BE2C (cell line): ENCODE measurements at regions not wholly inside any gene's neighbourhood (a gene's known extent, or its start where the extent isn't known, plus 50 kb on each side); places are given as distances from the start of the nearest gene placed in this dataset.

Source experiments
- DNase-seq: peaks from one replicate; pipeline ENCODE4 v3.0.0-alpha.2; 2020
- H3K27me3 ChIP-seq: fragments of 250-450 bp; sonication (Bioruptor Pico); 2 replicates; pipeline ENCODE4 v1.5.1; 2020; ENCODE audit warnings: mild to moderate bottlenecking
- H3K36me3 ChIP-seq: fragments of 250-450 bp; sonication (Bioruptor Pico); 2 replicates; pipeline ENCODE4 v1.5.1; 2020; ENCODE audit warnings: mild to moderate bottlenecking
- H3K4me1 ChIP-seq: fragments of 250-450 bp; sonication (Bioruptor Pico); 2 replicates; pipeline ENCODE4 v1.5.1; 2020
- H3K4me3 ChIP-seq: 2 replicates; pipeline ENCODE4 v1.5.1; 2011; ENCODE audit warnings: low read depth, low read length
- H3K9me3 ChIP-seq: fragments of 250-450 bp; sonication (Bioruptor Pico); 2 replicates; pipeline ENCODE4 v1.5.1; 2020
- TF ChIP-seq, protein P1 (sequence below): IDR thresholded peaks from 2 replicates; pipeline ENCODE4 v1.5.1; 2012; ENCODE audit warnings: mild to moderate bottlenecking, low read depth, low read length

DNA sequence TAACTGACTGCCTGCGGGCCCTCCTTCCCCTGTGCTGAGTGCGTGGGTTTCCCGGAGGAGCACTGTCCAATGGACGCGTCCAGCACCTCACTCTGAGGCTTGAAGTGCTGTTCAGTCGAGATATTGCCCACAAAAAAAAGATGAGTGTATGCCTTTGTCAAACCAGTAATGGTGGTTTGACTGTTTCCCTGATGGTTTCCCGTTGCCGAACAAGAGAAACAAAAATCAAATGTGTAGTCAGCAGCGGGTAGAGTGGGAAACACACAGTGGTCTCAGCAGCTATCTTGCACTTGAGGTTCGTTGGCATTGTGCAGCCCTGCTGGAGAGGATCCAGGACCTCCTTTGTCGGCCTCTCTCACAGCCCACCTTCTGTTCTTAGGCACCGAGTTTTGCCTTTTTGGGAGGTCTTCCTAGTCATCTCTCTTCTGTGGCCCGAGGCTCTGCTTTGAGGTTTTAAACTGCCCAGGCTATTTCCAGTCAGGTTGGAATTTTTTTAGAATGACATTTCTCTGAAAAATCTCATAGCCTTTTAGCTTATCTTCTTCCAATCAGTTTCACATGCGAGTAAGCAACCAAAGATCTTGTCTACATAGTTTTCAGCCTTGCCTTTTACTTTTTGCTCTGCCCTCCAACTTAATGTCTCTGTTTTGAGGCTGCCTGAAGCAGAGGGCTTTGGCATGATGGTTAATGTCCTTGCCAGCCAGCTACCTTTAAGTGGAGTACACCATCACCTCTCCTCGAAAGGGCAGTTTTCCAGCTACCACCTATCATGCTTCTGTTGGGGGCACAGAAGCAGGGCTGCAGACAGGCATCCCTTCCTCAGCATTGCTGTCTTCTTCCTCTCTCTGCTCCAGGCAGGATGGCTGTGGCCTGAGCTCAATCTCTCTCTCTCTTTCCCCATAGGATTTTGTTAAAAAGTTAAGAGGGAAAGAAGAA is 132.3 kb downstream of the URB2 start:
- Histone ChIP-seq H3K27me3 (no peaks in the 10 kb centered on the region), H3K4me1 (no peaks in the 10 kb centered on the region), H3K36me3 (no peaks in the 10 kb centered on the region), H3K4me3 (no peak overlapping the region), H3K9me3 (no peaks in the 10 kb centered on the region; the same call in 1 of the 2 replicates)
- TF ChIP-seq, protein P1, sequence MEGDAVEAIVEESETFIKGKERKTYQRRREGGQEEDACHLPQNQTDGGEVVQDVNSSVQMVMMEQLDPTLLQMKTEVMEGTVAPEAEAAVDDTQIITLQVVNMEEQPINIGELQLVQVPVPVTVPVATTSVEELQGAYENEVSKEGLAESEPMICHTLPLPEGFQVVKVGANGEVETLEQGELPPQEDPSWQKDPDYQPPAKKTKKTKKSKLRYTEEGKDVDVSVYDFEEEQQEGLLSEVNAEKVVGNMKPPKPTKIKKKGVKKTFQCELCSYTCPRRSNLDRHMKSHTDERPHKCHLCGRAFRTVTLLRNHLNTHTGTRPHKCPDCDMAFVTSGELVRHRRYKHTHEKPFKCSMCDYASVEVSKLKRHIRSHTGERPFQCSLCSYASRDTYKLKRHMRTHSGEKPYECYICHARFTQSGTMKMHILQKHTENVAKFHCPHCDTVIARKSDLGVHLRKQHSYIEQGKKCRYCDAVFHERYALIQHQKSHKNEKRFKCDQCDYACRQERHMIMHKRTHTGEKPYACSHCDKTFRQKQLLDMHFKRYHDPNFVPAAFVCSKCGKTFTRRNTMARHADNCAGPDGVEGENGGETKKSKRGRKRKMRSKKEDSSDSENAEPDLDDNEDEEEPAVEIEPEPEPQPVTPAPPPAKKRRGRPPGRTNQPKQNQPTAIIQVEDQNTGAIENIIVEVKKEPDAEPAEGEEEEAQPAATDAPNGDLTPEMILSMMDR = no peak
- DNase-seq = no peak

DNA sequence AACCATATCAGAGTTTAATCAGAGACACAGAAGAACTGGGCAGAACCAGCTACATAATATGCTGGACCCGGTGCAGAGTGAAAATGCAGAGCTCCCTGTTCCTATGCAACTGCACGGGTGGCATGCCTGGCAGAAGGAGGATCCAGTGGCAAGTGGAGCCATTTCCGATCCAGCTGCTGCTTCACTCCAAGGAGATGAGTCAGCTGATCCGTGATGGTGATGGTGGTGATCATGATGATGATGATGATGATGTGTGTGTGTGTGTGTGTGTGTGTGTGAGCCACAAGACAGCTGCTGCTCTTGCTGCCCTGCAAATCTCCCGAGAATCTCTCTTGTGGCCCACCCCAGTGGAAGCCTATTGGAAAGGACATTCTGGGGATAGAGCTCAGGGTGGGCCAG is 133.0 kb downstream of the URB2 start:
- DNase-seq = no peak
- H3K4me3 ChIP-seq = no peak overlapping the region
- no peaks in the 10 kb centered on the region for H3K36me3 ChIP-seq
- H3K9me3 ChIP-seq = no peaks in the 10 kb centered on the region; the same call in 1 of the 2 replicates
- TF ChIP-seq, protein P1 = no peak
- no peaks in the 10 kb centered on the region for H3K27me3 ChIP-seq
- no peaks in the 10 kb centered on the region for H3K4me1 ChIP-seq

DNA sequence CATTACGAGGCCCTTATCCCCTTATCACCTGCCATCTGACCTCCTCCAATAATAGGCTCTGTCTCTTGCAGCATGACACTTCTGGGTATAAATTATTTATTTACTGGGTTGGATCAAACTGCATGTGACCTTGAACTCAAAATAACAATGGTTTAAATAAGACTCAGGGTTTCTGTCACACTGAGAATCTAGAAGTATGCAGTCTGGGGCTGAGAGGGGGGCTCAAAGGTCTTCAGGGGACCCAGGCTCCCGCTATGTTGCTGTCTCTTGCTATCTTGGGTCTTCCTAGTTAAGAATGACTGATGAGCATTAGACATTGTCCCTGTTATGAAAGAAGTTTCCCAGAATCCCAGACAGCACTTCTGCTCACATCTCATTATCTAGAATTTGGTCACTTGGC is 133.5 kb downstream of the URB2 start:
- Histone ChIP-seq H3K4me1 (no peaks in the 10 kb centered on the region), H3K4me3 (no peak overlapping the region), H3K27me3 (0 out of 2 replicates have a peak, but pooled peaks cover under 1% of the 10 kb centered on the region), H3K9me3 (no peaks in the 10 kb centered on the region; the same call in 1 of the 2 replicates), H3K36me3 (no peaks in the 10 kb centered on the region)
- TF ChIP-seq, protein P1 = no peak
- no peak for DNase-seq

DNA sequence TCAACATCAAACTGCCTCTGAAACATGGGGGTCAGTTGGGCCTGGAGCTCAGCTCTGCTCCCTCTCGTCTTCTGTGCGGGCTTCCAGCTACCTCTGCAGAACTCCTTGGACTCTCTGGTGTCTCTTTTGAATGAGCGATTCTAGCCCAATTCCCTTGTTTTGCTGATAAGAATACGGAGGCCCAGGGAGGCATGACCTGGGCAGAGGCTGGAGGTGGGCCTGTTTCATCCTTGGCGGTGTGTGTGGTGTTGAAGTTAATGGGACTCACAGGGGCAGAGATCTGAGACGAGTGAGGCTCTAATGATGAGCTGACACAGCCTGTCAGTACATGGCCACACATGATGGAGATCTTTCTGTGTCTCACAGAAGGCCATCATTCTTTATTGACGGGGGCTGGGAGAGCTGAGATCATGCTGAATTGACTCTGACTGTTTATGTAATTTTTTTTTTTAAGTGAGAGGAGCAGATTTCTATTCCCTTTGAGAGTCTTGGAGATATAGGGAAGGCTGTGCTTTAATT is 134.5 kb downstream of the URB2 start:
- H3K36me3 ChIP-seq = no peaks in the 10 kb centered on the region
- TF ChIP-seq, protein P1 = no peak
- H3K9me3 ChIP-seq = no peaks in the 10 kb centered on the region
- peaks cover 8% of the 10 kb centered on the region; the same call in 1 of the 2 replicates for H3K27me3 ChIP-seq
- H3K4me3 ChIP-seq = no peak overlapping the region
- DNase-seq = no peak
- H3K4me1 ChIP-seq = no peaks in the 10 kb centered on the region

DNA sequence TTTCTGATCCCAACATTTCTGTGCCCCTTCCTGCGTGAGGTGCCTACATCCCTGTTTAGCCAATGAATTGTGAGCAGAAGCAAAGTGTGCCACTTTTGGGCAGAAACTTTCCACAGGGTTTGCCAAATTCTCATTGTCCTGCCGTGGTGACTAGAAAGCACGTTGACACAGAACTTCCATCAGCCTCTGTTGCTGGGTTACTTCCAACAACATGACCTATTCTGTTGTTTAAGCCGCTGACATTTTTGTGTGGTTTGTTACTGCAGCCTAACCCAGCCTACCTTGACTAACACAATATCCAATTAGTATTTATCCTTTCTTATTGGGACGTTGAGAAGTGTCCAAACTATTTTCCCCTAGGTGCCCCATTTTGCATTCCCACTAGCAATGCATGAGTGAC is 136.8 kb downstream of the URB2 start:
- no peaks in the 10 kb centered on the region for H3K4me1 ChIP-seq
- DNase-seq = no peak
- no peak overlapping the region for H3K4me3 ChIP-seq
- TF ChIP-seq, protein P1 = no peak
- no peaks in the 10 kb centered on the region for H3K9me3 ChIP-seq
- no peaks in the 10 kb centered on the region for H3K36me3 ChIP-seq
- peaks cover 13% of the 10 kb centered on the region for H3K27me3 ChIP-seq

DNA sequence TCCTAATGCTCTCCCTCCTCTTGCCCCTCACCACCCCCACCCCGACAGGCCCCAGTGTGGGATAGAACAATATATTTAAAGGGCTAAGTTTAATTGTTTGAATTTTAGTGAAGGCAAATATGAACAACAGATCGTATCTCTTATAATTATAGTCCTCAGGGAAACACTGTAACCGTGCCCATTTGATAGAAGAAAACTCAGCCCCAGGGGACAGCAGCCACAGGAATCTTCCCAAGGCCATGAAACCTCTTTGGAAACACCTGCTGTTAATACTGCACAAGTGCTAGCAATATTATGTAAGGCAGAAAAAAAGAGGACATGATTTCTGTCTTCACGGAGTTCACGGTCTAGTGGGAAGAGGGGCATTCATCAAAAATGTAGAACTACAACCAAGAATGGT is 142.2 kb downstream of the URB2 start:
- TF ChIP-seq, protein P1 = no peak
- H3K36me3 ChIP-seq = no peaks in the 10 kb centered on the region
- H3K4me1 ChIP-seq = no peaks in the 10 kb centered on the region
- no peak overlapping the region for H3K4me3 ChIP-seq
- no peaks in the 10 kb centered on the region for H3K9me3 ChIP-seq
- peaks cover 13% of the 10 kb centered on the region for H3K27me3 ChIP-seq
- DNase-seq = no peak
